Inferior parietal cortex (tissue), 1 donor: ENCODE measurements at regions not wholly inside any gene's neighbourhood (a gene's known extent, or its start where the extent isn't known, plus 50 kb on each side); places are given as distances from the start of the nearest gene placed in this dataset.
A peak's percentile ranks its signal among the peaks of the same experiment; 100 is the strongest.

Experiments used
- DNase-seq: peaks from one replicate; pipeline ENCODE4 v3.0.0-alpha.2; 2016; ENCODE audit errors: extremely low spot score

DNA sequence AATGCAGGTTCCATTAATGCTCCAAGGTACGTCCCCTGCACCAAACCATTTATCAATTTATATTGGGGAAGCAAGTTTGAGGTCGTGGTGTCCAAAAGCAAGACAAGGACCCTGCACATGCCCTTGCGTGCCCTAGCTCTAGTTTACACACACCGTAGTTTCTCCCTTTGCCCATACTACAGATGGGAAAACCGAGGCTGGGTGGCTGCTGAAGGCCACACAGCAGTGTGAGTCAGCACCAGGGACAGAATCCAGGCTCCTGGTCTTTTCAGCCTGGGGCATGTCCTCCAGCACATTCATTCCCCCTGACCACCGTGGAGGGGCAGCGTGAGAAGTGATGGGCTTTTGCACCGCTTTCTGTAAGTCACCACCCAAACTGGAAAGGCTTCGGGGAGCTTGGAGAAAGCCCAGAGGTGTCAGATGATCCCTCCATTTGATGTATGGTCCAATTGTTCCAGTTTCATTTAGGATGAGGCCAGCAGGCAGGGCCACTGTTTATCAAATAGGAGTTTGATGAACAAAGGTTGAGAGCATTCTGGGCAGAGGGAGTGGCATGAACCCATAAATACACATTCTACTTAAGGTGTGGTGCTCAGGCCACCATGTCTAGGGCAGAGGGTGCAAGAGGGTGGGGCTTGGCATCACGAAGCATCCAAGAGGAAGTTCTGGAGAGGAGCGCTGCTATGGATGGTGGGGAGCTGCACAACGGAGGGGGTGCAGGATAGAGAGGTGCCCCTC is 274.1 kb downstream of the HAUS1 start:
- no peak for DNase-seq

- no peak for DNase-seq
These were observed 274.7 kb downstream of the HAUS1 start for GRCh38 chr18:46378864-46379207.

DNA sequence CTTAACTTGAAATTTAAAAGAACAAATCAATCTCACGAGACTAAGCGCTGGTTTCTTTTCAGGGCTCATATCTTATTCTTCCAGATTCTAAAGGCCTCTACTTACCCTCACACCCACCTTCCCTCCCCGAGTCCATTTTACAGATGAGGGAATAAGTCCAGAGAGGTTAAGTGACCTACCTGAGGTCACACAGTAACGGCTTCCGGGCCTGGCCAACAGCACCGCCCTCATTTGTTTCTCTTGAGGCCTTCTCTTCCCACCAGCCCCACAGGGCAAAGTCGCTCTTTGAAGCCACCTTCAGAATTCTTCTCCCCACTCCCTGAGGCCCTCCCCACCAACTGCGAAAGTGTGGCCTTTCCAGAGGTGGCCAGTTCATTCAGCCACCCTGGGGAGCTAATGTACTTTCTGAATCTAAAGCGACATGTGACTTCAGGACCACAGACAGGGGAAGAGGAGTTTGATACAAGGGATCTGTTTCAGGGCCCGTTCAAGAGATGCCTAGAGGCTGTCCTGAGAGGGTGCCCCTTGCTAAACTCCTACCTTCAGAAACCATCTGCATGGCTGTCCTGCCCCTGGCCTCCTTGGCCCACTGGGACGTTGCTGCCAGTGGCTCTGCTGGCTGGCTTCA is 275.3 kb downstream of the HAUS1 start:
- DNase-seq, result no peak

DNA sequence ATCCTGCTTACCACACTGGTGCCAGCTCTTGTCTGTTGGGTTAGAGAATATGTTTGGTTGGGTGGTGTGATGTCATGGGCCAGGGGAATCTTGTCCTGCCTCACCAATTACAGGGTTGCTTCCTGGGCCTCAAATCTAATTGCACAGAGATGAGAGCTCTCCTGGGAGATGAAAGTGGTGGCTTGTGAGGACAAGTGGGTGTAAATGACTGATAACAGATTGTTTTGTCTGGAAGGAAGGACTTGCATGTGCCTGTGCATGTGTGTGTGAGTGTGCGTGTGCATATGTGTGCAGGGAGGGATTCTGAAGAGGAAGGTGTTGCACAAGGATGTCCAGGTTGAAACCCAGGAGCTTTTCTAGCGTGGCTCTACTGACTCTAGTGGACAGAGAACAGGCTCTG is 271.9 kb downstream of the LOXHD1 start:
- DNase-seq, result no peak

- DNase-seq, result peak; percentile 36
These were observed 270.2 kb downstream of the LOXHD1 start for GRCh38 chr18:46386788-46387187.

- no peak for DNase-seq
These were observed 269.4 kb downstream of the LOXHD1 start for GRCh38 chr18:46387441-46388131.

- DNase-seq, result no peak
These were observed 268.7 kb downstream of the LOXHD1 start for GRCh38 chr18:46388286-46388685.

- no peak for DNase-seq
These were observed 264.4 kb downstream of the LOXHD1 start for GRCh38 chr18:46392576-46392975.

GRCh38 chr18:46393230-46393629 is 263.8 kb downstream of the LOXHD1 start:
- DNase-seq, result no peak

GRCh38 chr18:46393961-46394360 is 263.1 kb downstream of the LOXHD1 start:
- DNase-seq, result no peak

DNA sequence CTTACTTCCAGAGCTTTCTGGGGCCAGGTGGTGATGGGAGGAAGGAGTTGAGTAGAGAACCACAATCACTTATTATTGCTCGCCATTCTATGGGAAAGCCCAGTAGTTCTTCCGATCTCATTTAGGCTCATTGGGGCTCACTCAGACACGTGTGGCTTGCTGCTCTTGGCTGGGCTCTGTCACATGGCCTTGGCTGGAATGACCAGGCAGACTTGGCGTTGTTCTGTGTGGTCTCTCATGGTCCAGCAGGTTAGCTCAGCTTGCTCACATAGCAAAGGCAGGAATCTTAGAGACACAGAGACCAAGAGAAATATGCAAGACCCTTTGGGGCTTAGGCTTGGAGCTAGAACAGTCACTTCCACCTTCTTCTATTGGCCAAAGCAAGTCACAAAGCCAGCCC is 261.2 kb downstream of the LOXHD1 start:
- DNase-seq, result no peak

- no peak for DNase-seq
These were observed 259.8 kb downstream of the LOXHD1 start for GRCh38 chr18:46397174-46397573.

GRCh38 chr18:46398005-46398404 is 259.0 kb downstream of the LOXHD1 start:
- DNase-seq, result no peak

- no peak for DNase-seq
These were observed 258.4 kb downstream of the LOXHD1 start for GRCh38 chr18:46398625-46399024.

GRCh38 chr18:46399303-46399702 is 257.7 kb downstream of the LOXHD1 start:
- DNase-seq, result no peak

DNA sequence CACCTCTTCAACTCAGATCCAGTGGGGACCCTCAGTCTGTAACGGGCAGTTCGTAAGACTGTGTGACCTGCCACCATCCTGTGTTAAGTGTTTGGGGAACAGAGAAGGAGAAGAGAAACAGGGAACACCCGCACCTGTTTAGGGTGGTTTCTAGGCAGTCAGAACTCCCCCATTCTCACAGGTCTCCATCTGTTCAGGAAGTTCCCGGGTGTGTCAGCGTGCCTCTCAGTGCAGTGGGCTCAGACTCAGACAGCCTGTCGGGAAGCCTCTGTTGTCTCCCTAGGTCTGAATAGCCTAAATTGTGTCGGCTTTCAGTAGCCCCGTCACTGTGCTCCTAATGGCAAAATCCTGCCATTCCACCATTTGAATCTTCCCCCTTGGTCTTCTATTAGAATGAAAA is 256.6 kb downstream of the LOXHD1 start:
- DNase-seq, result no peak

- DNase-seq, result no peak
These were observed 255.4 kb downstream of the LOXHD1 start for GRCh38 chr18:46401486-46402070.

DNA sequence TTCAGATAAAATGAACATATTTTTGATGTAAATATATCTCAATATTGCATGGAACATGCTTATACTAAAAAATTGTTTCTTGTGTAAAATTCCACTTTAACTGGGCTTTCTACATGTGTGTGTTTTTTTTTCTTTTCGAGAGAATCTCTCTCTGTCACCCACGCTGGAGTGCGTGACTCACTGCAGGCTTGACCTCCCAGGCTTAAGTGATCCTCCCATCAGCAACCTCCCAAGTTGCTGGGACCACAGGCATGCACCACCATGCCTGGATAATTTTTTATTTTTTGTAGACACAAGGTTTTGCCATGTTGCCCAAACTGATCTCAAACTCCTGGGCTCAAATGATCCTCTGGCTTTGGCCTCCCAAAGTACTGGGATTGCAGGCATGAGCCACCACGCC is 254.6 kb downstream of the LOXHD1 start:
- DNase-seq, result no peak

DNA sequence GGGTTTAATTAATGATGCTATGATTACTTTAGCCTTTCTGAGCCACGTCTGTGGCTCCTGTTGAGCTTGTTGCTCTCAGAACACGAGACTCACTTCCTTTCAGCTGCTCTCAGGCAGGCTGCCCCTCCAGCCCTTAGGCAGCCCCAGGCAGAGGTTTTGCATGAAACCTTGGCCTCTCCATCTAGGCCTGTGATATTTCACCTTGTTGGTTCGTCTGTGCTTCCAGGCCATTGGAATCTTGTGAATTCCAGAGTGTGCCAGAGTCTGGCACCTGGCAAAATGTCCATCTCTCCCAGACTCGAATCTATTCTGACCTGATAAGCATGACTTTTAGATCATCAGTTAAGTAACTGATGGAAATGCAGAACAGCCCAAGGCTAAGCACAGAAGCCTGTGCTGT is 254.1 kb downstream of the LOXHD1 start:
- no peak for DNase-seq

DNA sequence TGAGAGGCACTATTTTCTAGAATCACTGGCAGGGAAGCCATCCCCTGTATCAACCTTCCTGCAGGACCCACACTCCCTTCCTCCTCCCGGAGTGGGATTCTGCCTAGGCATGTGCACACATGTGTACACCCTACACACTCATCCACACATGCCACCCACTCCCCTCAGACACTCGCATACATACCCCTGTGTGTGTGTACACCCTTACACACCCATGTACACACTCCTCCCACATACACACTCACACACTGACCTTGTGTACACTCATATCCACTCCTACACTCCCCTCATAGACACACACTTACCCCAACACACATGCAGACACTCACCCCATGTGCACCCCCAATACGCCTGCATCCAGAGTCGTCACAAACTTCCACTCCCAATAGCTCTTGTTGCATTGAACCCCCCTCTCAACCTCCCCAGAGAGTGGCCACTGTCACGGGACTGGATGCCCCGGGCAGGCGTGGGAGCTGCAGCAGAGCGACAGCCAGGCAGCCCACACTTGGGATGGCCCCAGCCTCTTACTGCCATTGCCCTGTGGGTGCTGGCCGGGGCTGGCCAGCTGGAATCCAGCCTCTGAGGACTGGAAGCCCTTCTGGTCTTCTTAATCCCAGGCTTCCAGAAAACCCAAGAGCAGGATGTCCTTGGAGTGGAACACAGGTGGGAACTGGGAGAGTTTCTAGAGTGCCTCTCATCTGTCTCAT is 251.0 kb downstream of the LOXHD1 start:
- no peak for DNase-seq

DNA sequence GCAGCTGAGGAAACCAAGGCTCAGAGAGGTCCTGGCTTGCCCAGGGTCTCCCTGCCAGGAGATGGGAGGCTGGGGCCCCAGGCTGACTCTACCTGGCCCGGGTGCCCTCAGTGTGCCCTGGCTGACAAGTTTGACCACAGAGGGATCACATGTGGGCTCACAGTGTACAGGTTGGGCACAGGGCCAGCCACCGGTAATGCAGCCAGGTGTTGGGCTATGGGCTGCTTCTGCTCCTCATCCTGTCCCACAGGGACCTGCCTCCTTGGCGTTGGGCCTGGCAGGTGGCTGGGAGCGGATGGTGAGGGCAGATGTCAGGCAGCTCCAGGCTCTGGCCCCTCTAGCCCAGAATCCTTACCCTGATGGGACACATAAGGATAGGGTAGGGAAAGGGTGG is 250.5 kb downstream of the LOXHD1 start:
- DNase-seq, result no peak

GRCh38 chr18:46407486-46408166 is 249.4 kb downstream of the LOXHD1 start:
- no peak for DNase-seq
